Islet of Langerhans (tissue), 1 donor: ENCODE measurements at regions not wholly inside any gene's neighbourhood (a gene's known extent, or its start where the extent isn't known, plus 50 kb on each side); places are given as distances from the start of the nearest gene placed in this dataset.
"Not testable (repeated sequence)": the region's sequence is repeated elsewhere in the genome, so short reads cannot be mapped to it uniquely, and the experiment has no call there.

Source experiments
- FAIRE-seq: peaks from one replicate; lab custom pipeline; 2011; peaks lifted over from hg19 to GRCh38; lab: Jason Lieb, UNC

DNA sequence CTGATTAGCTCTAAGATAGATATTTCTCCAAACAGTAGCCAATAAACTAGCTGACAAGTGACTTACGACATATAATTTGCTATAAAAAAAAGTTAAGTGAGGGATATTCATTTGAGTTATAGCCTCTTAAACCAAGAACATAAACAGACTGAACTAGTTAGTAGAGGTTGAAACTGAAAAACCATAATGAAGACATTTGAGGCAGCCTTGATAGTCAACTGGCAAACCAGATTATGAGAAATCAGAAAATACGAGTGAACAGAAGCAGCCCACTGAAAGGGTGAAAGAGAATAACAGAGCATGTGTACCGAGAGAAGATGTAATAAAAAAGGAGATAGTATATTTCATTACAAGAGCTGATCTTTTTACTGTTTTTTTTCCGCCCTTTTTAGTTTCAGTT lies 698.1 kb upstream of the SETBP1 start:
- no peak for FAIRE-seq

- not testable (repeated sequence) for FAIRE-seq
Observed at GRCh38 chr18:43987061-43987460, 693.6 kb upstream of the SETBP1 start.

- FAIRE-seq, result no peak
Observed at GRCh38 chr18:43992741-43993140, 687.9 kb upstream of the SETBP1 start.

GRCh38 chr18:43994381-43994780 lies 686.3 kb upstream of the SETBP1 start:
- no peak for FAIRE-seq

DNA sequence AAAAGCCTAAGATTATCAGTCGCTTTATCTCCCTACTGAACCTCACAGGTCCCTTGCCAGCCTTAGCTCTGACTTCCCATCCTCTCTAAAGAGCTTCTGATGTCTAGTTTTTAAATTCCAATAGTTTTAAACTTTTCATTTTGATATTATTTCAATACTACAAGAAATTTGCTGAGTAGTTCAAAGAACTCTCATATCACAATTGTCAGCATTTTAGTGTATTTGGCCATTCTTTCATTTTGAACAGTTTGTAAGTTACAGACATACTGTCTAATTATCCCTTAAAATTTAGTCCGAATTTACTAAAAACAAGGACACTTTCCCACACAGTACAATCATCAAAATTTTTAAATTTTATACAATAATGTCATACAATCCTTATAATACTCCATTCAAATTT lies 666.8 kb upstream of the SETBP1 start:
- FAIRE-seq, result no peak

- FAIRE-seq, result no peak
Observed at GRCh38 chr18:44025421-44025820, 655.3 kb upstream of the SETBP1 start.

DNA sequence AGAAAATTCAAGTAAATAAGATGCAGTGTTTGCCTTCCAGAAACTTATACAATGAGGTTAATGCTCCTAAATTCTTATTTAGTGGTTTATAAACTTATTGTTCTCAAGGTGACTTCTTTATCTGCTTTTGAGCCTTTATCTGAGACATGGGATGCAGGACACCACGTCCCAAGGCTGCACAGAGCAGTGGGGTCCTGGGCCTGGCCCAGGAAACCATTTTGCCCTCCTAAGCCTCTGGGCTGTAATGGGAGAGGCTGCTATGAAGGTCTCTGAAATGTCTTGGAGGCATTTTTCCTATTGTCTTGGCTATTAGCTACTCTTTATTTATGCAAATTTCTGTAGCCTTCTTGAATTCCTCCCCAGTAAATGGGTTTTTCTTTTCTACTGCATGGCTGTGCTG lies 652.6 kb upstream of the SETBP1 start:
- FAIRE-seq, result no peak

GRCh38 chr18:44031063-44031462 lies 649.6 kb upstream of the SETBP1 start:
- no peak for FAIRE-seq

- FAIRE-seq, result no peak
Observed at GRCh38 chr18:44033144-44033701, 647.5 kb upstream of the SETBP1 start.

DNA sequence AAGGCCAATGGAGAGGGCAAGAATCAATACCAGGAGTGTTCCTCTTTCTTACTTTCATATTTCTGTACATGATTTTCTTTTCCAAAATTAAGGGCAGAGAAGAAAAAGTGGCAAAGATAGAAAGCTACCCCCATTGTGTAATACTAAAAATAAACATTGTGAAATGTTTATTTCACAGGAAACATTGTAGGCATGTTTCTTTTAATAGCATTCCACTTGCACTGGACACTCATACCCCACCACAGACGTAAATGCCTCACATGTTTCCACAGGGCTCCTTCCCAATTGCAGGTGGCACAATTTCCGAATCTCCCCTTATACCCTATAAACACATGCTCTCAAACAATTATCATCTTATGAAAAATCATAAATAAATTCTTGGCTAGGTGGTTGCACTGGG lies 645.1 kb upstream of the SETBP1 start:
- no peak for FAIRE-seq

GRCh38 chr18:44036501-44036900 lies 644.2 kb upstream of the SETBP1 start:
- no peak for FAIRE-seq

GRCh38 chr18:44039216-44039615 lies 641.5 kb upstream of the SETBP1 start:
- FAIRE-seq, result no peak

DNA sequence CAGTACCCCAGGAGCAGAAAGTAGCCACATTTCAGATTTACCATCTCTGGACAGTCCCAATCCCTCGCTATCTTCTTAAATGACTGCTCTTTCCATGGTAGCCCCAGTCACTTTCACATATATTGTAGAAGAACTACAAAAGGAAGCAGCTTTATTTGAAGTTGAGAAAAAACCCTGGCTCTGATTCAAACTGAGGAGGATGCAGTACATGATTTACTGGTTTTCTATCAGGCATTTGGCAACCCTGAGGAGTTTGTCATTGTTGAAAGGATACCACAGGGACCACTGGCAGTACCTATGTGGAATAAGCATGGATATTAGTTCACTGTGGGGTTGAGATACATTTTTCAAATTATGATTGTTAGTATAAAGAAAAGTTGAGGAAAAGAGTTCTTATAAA lies 640.9 kb upstream of the SETBP1 start:
- no peak for FAIRE-seq

- no peak for FAIRE-seq
Observed at GRCh38 chr18:44041553-44041952, 639.1 kb upstream of the SETBP1 start.

DNA sequence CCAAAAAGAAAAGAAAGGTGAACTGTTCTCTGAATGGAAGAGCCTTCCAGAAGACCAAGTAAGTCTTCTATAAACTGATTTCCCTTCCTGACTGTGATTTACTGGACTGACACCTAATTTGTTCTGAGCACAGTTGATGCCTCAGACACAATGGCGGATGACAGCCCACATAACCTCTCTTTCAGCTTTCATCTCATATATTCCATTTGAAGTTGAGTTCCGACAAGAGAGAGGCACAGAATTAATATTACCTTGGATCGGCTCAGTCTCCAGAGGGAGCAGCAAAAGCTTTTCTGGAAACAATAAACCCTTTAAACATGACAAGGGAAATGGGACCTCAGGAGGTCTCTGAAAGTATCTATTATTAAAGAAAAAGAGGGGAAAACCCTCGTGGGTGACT lies 638.7 kb upstream of the SETBP1 start:
- FAIRE-seq, result no peak

- FAIRE-seq, result no peak
Observed at GRCh38 chr18:44046376-44046975, 634.2 kb upstream of the SETBP1 start.

DNA sequence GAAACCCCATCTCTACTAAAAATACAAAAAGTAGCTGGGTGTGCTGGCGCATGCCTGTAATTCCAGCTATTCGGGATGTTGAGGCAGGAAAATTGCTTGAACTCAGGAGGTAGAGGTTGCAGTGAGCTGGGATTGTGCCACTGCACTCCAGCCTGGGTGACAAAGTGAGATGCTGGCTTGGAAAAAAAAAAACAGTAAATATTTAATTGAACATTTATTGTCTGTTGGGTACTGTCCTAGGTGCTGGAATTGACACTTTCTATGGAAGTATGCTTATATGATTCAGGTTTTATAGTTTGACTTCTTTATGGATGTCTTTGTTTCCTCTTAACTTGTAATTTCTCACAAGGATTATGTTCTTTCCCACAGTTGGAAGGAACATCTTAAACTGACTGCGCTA lies 633.1 kb upstream of the SETBP1 start:
- FAIRE-seq, result no peak

GRCh38 chr18:44048435-44048834 lies 632.3 kb upstream of the SETBP1 start:
- no peak for FAIRE-seq

GRCh38 chr18:44048846-44049245 lies 631.8 kb upstream of the SETBP1 start:
- FAIRE-seq, result no peak

DNA sequence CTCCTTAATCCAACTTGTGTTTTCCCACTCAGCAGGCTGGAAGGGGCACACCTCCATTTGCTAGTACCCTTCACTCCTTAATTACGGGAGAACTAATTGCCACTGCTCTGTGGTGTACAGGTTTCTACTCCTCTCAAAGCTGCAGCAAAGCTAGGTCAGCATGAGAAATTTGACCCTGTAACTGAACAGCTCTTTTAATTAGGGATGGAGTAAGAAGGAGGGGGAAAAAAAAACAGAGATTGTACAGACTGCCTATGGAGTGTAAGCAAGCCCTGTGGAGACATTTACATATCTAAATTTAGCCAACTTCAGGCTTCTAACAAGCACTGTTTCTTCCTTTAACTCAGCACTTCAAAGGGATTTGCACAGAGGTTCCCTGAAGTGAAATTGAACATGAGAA lies 629.7 kb upstream of the SETBP1 start:
- FAIRE-seq, result no peak

GRCh38 chr18:44054514-44054913 lies 626.2 kb upstream of the SETBP1 start:
- no peak for FAIRE-seq

- no peak for FAIRE-seq
Observed at GRCh38 chr18:44060197-44060596, 620.5 kb upstream of the SETBP1 start.

GRCh38 chr18:44061438-44061837 lies 619.2 kb upstream of the SETBP1 start:
- no peak for FAIRE-seq

DNA sequence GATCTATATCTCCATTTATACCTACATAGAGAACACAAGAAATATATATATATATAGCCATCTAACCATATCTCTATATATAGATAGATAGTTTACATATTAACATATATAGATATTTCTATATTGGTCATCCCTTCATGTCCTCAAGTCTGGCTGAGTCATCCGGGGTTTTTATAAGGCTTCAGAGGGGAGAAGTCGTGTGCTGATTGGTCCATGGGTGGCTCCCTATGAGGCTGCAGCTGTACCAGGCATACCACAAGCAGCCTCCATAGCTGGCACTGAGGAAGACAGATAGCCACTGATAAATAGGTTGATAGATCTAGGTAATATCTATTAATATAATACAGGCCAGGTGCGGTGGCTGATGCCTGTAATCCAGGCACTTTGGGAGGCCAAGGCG lies 618.3 kb upstream of the SETBP1 start:
- FAIRE-seq, result no peak

GRCh38 chr18:44065206-44065605 lies 615.5 kb upstream of the SETBP1 start:
- no peak for FAIRE-seq
